SH-SY5Y (cell line): ENCODE measurements at regions not wholly inside any gene's neighbourhood (a gene's known extent, or its start where the extent isn't known, plus 50 kb on each side); places are given as distances from the start of the nearest gene placed in this dataset.

Experiments
- GATA2 ChIP-seq: IDR thresholded peaks from 2 replicates; pipeline ENCODE4 v1.6.1; 2011; ENCODE audit warnings: mild to moderate bottlenecking, low read depth, low read length
- GATA3 ChIP-seq: IDR thresholded peaks from 2 replicates; pipeline ENCODE4 v1.6.1; 2011; ENCODE audit warnings: low read depth, mild to moderate bottlenecking, low read length, moderate library complexity

DNA sequence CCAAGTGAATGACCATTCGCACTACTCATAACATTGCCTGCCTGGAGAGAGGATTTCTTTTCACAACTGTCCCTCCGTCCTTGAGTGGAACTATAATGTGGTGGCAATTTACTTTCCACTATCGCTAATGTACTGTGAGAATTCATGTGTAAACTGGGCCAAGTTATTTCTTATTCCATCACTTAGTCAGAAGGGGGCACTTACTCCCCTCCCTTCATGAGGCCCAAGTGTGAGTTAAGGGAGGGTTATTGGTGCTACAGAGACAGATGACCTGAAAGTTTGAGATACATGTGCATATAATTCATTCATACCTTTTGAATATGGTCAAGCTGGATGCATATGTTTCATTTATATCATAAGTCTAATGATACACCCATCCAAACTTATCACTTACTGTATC, 65.2 kb upstream of the LOC128125822 start:
- TF ChIP-seq GATA3 (no peak), GATA2 (no peak)
